IMR-90 (cell line): ENCODE measurements at regions not wholly inside any gene's neighbourhood (a gene's known extent, or its start where the extent isn't known, plus 50 kb on each side); places are given as distances from the start of the nearest gene placed in this dataset.

Experiments used
- ATAC-seq: fragments of 200-7000 bp; cut with Tn5 transposase; 2 replicates; pipeline ENCODE4 v1.9.1; 2020; ENCODE audit warnings: low read depth, mild to moderate bottlenecking, moderate library complexity
- BruUV-seq: library from RNA; stranded (reverse); fragments of 400-500 nt; replicated peaks from 2 replicates; lab custom pipeline; 2021; lab: Mats Ljungman, UMichigan
- CTCF ChIA-PET: fragments of 300-600 bp; formaldehyde crosslinking; extraction: SDS; loops from one replicate; lab custom pipeline; 2021; ENCODE audit warnings: antibody characterized with exemption; lab: Yijun Ruan, JAX
- POLR2A ChIA-PET: fragments of 300-600 bp; sonication (Branson Sonifier 250); formaldehyde crosslinking; loops from one replicate; lab custom pipeline; 2022; ENCODE audit warnings: antibody characterized with exemption; ENCODE audit not compliant: unreplicated experiment; lab: Charles Lee
- DNase-seq: peaks from one replicate; pipeline ENCODE4 v3.0.0; 2013
- H2AFZ ChIP-seq: replicated peaks from 2 replicates; pipeline ENCODE3; 2013; ENCODE audit warnings: low read length, mild to moderate bottlenecking; ENCODE audit not compliant: poor library complexity
- H2AK5ac ChIP-seq: 2 replicates; pipeline ENCODE4 v1.6.1; 2013; ENCODE audit warnings: low read depth, low read length, inconsistent platforms
- H2AK9ac ChIP-seq: replicated peaks from 2 replicates; pipeline ENCODE3; 2013; ENCODE audit warnings: mild to moderate bottlenecking, low read depth, low read length, moderate library complexity; ENCODE audit not compliant: poor library complexity
- H2BK120ac ChIP-seq: 2 replicates; pipeline ENCODE4 v1.6.1; 2013; ENCODE audit warnings: low read depth, low read length, inconsistent platforms
- H2BK15ac ChIP-seq: 3 replicates; pipeline ENCODE4 v1.6.1; 2013; ENCODE audit warnings: low read depth, low read length, inconsistent platforms
- H2BK20ac ChIP-seq: 2 replicates; pipeline ENCODE4 v1.6.1; 2013; ENCODE audit warnings: low read depth, mild to moderate bottlenecking, inconsistent platforms, low read length, moderate library complexity
- H2BK5ac ChIP-seq: 2 replicates; pipeline ENCODE4 v1.6.1; 2013; ENCODE audit warnings: mild to moderate bottlenecking, low read depth, low read length, inconsistent platforms; ENCODE audit not compliant: poor library complexity, severe bottlenecking
- H3K14ac ChIP-seq: replicated peaks from 2 replicates; pipeline ENCODE4 v1.6.1; 2013; ENCODE audit warnings: low read depth, low read length, inconsistent platforms
- H3K18ac ChIP-seq: 2 replicates; pipeline ENCODE4 v1.6.1; 2013; ENCODE audit warnings: low read depth, low read length, control low read depth
- H3K23ac ChIP-seq: 2 replicates; pipeline ENCODE4 v1.6.1; 2013; ENCODE audit warnings: low read depth, low read length, inconsistent platforms
- H3K27ac ChIP-seq: 2 replicates; pipeline ENCODE4 v1.5.1; 2013; ENCODE audit warnings: mild to moderate bottlenecking, control low read depth, low read length; ENCODE audit not compliant: insufficient read depth
- H3K27me3 ChIP-seq: 2 replicates; pipeline ENCODE4 v1.6.1; 2013; ENCODE audit warnings: low read length; ENCODE audit not compliant: control insufficient read depth, insufficient read depth
- H3K36me3 ChIP-seq: 2 replicates; pipeline ENCODE4 v1.6.1; 2013; ENCODE audit warnings: low read length, mixed read lengths; ENCODE audit not compliant: control insufficient read depth, insufficient read depth
- H3K4ac ChIP-seq: 2 replicates; pipeline ENCODE4 v1.6.1; 2013; ENCODE audit warnings: low read depth, low read length, inconsistent platforms
- H3K4me1 ChIP-seq: 2 replicates; pipeline ENCODE4 v1.6.1; 2013; ENCODE audit warnings: low read length, mixed read lengths; ENCODE audit not compliant: control insufficient read depth, insufficient read depth
- H3K4me2 ChIP-seq: 2 replicates; pipeline ENCODE4 v1.6.1; 2013; ENCODE audit warnings: low read depth, mild to moderate bottlenecking, control low read depth, low read length, moderate library complexity
- H3K4me3 ChIP-seq: 2 replicates; pipeline ENCODE4 v1.5.1; 2013; ENCODE audit warnings: low read depth, mild to moderate bottlenecking, control low read depth, low read length, moderate library complexity; ENCODE audit not compliant: insufficient read depth
- H3K56ac ChIP-seq: 2 replicates; pipeline ENCODE4 v1.6.1; 2013; ENCODE audit warnings: low read length, inconsistent platforms; ENCODE audit not compliant: insufficient read depth; ENCODE audit errors: extremely low read depth
- H3K79me1 ChIP-seq, 2 experiments: 2 replicates each; pipeline ENCODE4 v1.6.1; 2013; ENCODE audit warnings: low read length in 2 of 2, inconsistent platforms in 1 of 2, low read depth in 1 of 2
- H3K9ac ChIP-seq: 2 replicates; pipeline ENCODE4 v1.6.1; 2013; ENCODE audit warnings: low read depth, low read length, control low read depth
- H3K9me1 ChIP-seq: 2 replicates; pipeline ENCODE4 v1.6.1; 2013; ENCODE audit warnings: low read length, inconsistent platforms; ENCODE audit not compliant: insufficient read depth
- H3K9me3 ChIP-seq: 2 replicates; pipeline ENCODE4 v1.6.1; 2013; ENCODE audit warnings: low read length; ENCODE audit not compliant: control insufficient read depth, insufficient read depth
- H4K20me1 ChIP-seq: 2 replicates; pipeline ENCODE4 v1.6.1; 2013; ENCODE audit warnings: low read length, inconsistent platforms; ENCODE audit not compliant: insufficient read depth
- H4K5ac ChIP-seq: 2 replicates; pipeline ENCODE4 v1.6.1; 2013; ENCODE audit warnings: mild to moderate bottlenecking, low read depth, low read length, control low read depth
- H4K8ac ChIP-seq, 2 experiments: 2 replicates each; pipeline ENCODE4 v1.6.1; 2013; ENCODE audit warnings: low read depth in 2 of 2, low read length in 2 of 2, control low read depth in 1 of 2, inconsistent platforms in 1 of 2
- H4K91ac ChIP-seq: 2 replicates; pipeline ENCODE4 v1.6.1; 2013; ENCODE audit warnings: low read depth, low read length, inconsistent platforms; ENCODE audit not compliant: insufficient read depth
- CEBPB ChIP-seq: IDR thresholded peaks from 2 replicates; pipeline ENCODE4 v1.6.1; 2012; ENCODE audit warnings: low read depth, low read length, improper control_type of control experiment
- CHD1 ChIP-seq: IDR thresholded peaks from 2 replicates; pipeline ENCODE4 v1.6.1; 2012; ENCODE audit warnings: low read depth, low read length, improper control_type of control experiment
- CTCF ChIP-seq: conservative IDR thresholded peaks from 2 replicates; pipeline ENCODE4 v1.5.1; 2012; ENCODE audit warnings: mild to moderate bottlenecking, low read depth, low read length, improper control_type of control experiment
- ELK1 ChIP-seq: fragments of 150-350 bp; IDR thresholded peaks from 2 replicates; pipeline ENCODE4 v1.6.1; 2016; ENCODE audit warnings: low read depth, mild to moderate bottlenecking, low read length, moderate library complexity, borderline replicate concordance
- FOS ChIP-seq: fragments of 150-350 bp; IDR thresholded peaks from 2 replicates; pipeline ENCODE4 v1.6.1; 2016; ENCODE audit warnings: low read depth, low read length
- MAFK ChIP-seq: IDR thresholded peaks from 2 replicates; pipeline ENCODE4 v1.6.1; 2012; ENCODE audit warnings: low read depth, low read length, improper control_type of control experiment
- RAD21 ChIP-seq: IDR thresholded peaks from 2 replicates; pipeline ENCODE4 v1.6.1; 2012; ENCODE audit warnings: low read length, improper control_type of control experiment
- WGBS, 2 experiments: methylation state at CpG; one replicate each; pipeline versions ENCODE4 v1.1.5 to v1.1.7; 2013; ENCODE audit warnings: missing lambda C conversion rate in 2 of 2; ENCODE audit not compliant: insufficient read length in 1 of 2; ENCODE audit errors: extremely low coverage in 2 of 2; 5-methylcytosine and 5-hydroxymethylcytosine counted together
- dilution Hi-C: fragments of 300-500 bp; cut with HindIII; formaldehyde crosslinking; loops from one replicate; pipeline ENCODE4 v1.14.3; 2018; ENCODE audit warnings: low sequenced_read_pairs; ENCODE audit not compliant: unreplicated experiment
- in situ Hi-C: fragments of 300-500 bp; cut with MboI; formaldehyde crosslinking; loops from 3 replicates; pipeline ENCODE4 v1.14.3; 2019; ENCODE audit warnings: low sequenced_read_pairs, inconsistent platforms, mixed read lengths
- intact Hi-C: fragments of 100-400 bp; cut with micrococcal nuclease; formaldehyde crosslinking; loops from 2 replicates; pipeline ENCODE4 v1.10.0; 2022

GRCh38 chr1:58067082-58067481 is 479.4 kb downstream of the OMA1 start:
- H3K18ac ChIP-seq, result no peak overlapping the region
- no peak overlapping the region for H4K5ac ChIP-seq
- no TSS peak for BruUV-seq
- no peak overlapping the region for H3K23ac ChIP-seq
- H4K8ac ChIP-seq, result no peak overlapping the region
- no peak overlapping the region for H3K4ac ChIP-seq
- in situ Hi-C loops, result no loop called here
- ChIA-PET CTCF (interaction anchor here (0.5 kb wide), 1 partner anchor 436 kb away, joined by 3 read pairs; no protein-coding TSS in a partner anchor), POLR2A (no interaction called here)
- H2BK15ac ChIP-seq, result no peak overlapping the region
- no peak overlapping the region for H2AK9ac ChIP-seq
- H3K9ac ChIP-seq, result no peak overlapping the region
- no peak for DNase-seq
- no peak overlapping the region for H3K56ac ChIP-seq
- H2AK5ac ChIP-seq, result no peak overlapping the region
- H3K27me3 ChIP-seq, result no peaks in the 10 kb centered on the region
- no peak overlapping the region for H2BK5ac ChIP-seq
- no peaks in the 10 kb centered on the region for H3K9me1 ChIP-seq
- no peak overlapping the region for H2AFZ ChIP-seq
- TF ChIP-seq MAFK (no peak), FOS (no peak), CHD1 (no peak), CEBPB (no peak), RAD21 (no peak), CTCF (no peak), ELK1 (no peak)
- H3K9me3 ChIP-seq, result no peaks in the 10 kb centered on the region
- WGBS, 2 experiments, result no CpG with 5 or more reads among the region's 4 CpGs
- no peaks in the 10 kb centered on the region for H3K36me3 ChIP-seq
- H3K27ac ChIP-seq, result no peak overlapping the region
- intact Hi-C loops, result no loop called here
- H2BK20ac ChIP-seq, result no peak overlapping the region
- no peak overlapping the region for H3K4me3 ChIP-seq
- no peak overlapping the region for H4K91ac ChIP-seq
- no peaks in the 10 kb centered on the region for H3K79me1 ChIP-seq
- dilution Hi-C loops, result no loop called here
- H3K14ac ChIP-seq, result no peak overlapping the region
- no peak overlapping the region for H3K4me2 ChIP-seq
- no peaks in the 10 kb centered on the region for H4K20me1 ChIP-seq
- H2BK120ac ChIP-seq, result no peak overlapping the region
- ATAC-seq, result no peak
- H3K4me1 ChIP-seq, result no peaks in the 10 kb centered on the region
